SU-DHL-6 (cell line): ENCODE measurements at regions not wholly inside any gene's neighbourhood (a gene's known extent, or its start where the extent isn't known, plus 50 kb on each side); places are given as distances from the start of the nearest gene placed in this dataset.
"Not testable (repeated sequence)": the region's sequence is repeated elsewhere in the genome, so short reads cannot be mapped to it uniquely, and the experiment has no call there.

Experiments used
- H2AFZ ChIP-seq: fragments of 200-600 bp; sonication (generic); 2 replicates; pipeline ENCODE4 v1.6.1; 2014; ENCODE audit warnings: low read depth, mild to moderate bottlenecking, moderate library complexity, mixed read lengths, antibody characterized with exemption, low read length; ENCODE audit not compliant: severe bottlenecking
- H3F3A ChIP-seq: fragments of 200-600 bp; shearing (Covaris generic); 2 replicates; pipeline ENCODE4 v1.6.0; 2016; ENCODE audit warnings: antibody characterized with exemption, mild to moderate bottlenecking; ENCODE audit not compliant: insufficient read depth
- H3K27ac ChIP-seq: fragments of 200-600 bp; sonication (generic); 2 replicates; pipeline ENCODE4 v1.5.1; 2016; ENCODE audit warnings: low read depth, mild to moderate bottlenecking, low read length, moderate library complexity, mixed read lengths
- H3K27me3 ChIP-seq: fragments of 200-600 bp; sonication (generic), shearing (Covaris generic); 2 replicates; pipeline ENCODE4 v1.6.0; 2014; ENCODE audit warnings: mild to moderate bottlenecking, low read length
- H3K36me3 ChIP-seq: fragments of 200-600 bp; sonication (generic); 2 replicates; pipeline ENCODE4 v1.6.1; 2014; ENCODE audit warnings: mild to moderate bottlenecking, low read length, mixed read lengths
- H3K4me2 ChIP-seq: fragments of 300-600, 200-600 bp; shearing (Covaris generic), sonication (generic); 2 replicates; pipeline ENCODE4 v1.6.0; 2014; ENCODE audit warnings: low read length, low read depth, mild to moderate bottlenecking; ENCODE audit not compliant: poor library complexity, severe bottlenecking
- H3K4me3 ChIP-seq: fragments of 200-600 bp; sonication (generic); 2 replicates; pipeline ENCODE4 v1.5.1; 2014; ENCODE audit warnings: antibody characterized with exemption, low read length, mild to moderate bottlenecking, mixed read lengths; ENCODE audit not compliant: insufficient read depth, poor library complexity, severe bottlenecking
- H3K79me2 ChIP-seq: fragments of 200-600 bp; sonication (generic); 2 replicates; pipeline ENCODE4 v1.6.1; 2014; ENCODE audit warnings: mild to moderate bottlenecking, low read length, moderate library complexity; ENCODE audit not compliant: insufficient read depth
- H3K9ac ChIP-seq: fragments of 200-600 bp; sonication (generic); 2 replicates; pipeline ENCODE4 v1.7.0; 2014; ENCODE audit warnings: mild to moderate bottlenecking, low read length
- H3K9me2 ChIP-seq: fragments of 200-600 bp; sonication (generic); replicated peaks from 2 replicates; pipeline ENCODE4 v1.6.1; 2014; ENCODE audit warnings: low read length; ENCODE audit not compliant: insufficient read depth
- H3K9me3 ChIP-seq: fragments of 200-600 bp; sonication (generic); 2 replicates; pipeline ENCODE4 v1.6.1; 2014; ENCODE audit warnings: low read length, mixed read lengths; ENCODE audit not compliant: insufficient read depth
- H4K20me1 ChIP-seq: fragments of 200-600 bp; sonication (generic); 2 replicates; pipeline ENCODE4 v1.6.1; 2014; ENCODE audit warnings: low read depth, mild to moderate bottlenecking, antibody characterized with exemption, low read length, moderate library complexity, mixed read lengths
- CTCF ChIP-seq: fragments of 200-600 bp; sonication (generic); IDR thresholded peaks from one replicate; pipeline ENCODE4 v1.5.1; 2017; ENCODE audit warnings: antibody characterized with exemption, mild to moderate bottlenecking, low read length, moderate library complexity; ENCODE audit not compliant: insufficient read depth, poor library complexity, severe bottlenecking
- EZH2phosphoT487 ChIP-seq: fragments of 200-600 bp; sonication (generic), shearing (Covaris generic); conservative IDR thresholded peaks from 2 replicates; pipeline ENCODE4 v1.6.1; 2018; ENCODE audit warnings: mild to moderate bottlenecking, antibody characterized with exemption, low read length, moderate library complexity, mixed read lengths

DNA sequence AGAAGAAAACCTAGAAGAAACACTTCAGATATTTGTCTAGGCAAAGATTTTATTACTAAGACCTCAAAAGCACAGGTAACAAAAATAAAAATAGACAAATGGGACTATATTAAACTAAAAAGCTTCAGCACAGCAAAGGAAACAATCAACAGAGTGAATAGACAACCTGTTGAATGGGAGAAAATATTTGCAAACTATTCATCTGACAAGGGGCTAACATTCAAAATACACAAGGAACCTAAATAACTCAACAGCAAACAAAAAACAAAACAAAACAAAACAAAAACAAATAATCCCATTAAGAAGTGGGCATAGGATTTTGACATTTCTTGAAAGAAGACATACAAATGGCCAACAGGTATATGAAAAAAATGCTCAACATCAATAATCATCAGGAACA is 192.7 kb upstream of the ZCCHC13 start:
- no peak overlapping the region for H3K4me2 ChIP-seq
- H3K9ac ChIP-seq = no peak overlapping the region
- no peak for TF ChIP-seq EZH2phosphoT487
- no peak for TF ChIP-seq CTCF
- H3K79me2 ChIP-seq = no peaks in the 10 kb centered on the region
- no peaks in the 10 kb centered on the region for H4K20me1 ChIP-seq
- no peaks in the 10 kb centered on the region for H3K36me3 ChIP-seq
- no peaks in the 10 kb centered on the region for H3K9me3 ChIP-seq
- H3K27ac ChIP-seq = no peak overlapping the region
- H3K27me3 ChIP-seq = no peaks in the 10 kb centered on the region
- H3F3A ChIP-seq = no peaks in the 10 kb centered on the region
- no peak overlapping the region for H3K4me3 ChIP-seq
- H3K9me2 ChIP-seq = no peaks in the 10 kb centered on the region
- H2AFZ ChIP-seq = no peak overlapping the region

GRCh38 chrX:74107666-74108065 is 196.3 kb upstream of the ZCCHC13 start:
- Histone ChIP-seq H3K79me2 (no peaks in the 10 kb centered on the region), H2AFZ (no peak overlapping the region), H3K4me3 (no peak overlapping the region), H4K20me1 (no peaks in the 10 kb centered on the region), H3K27ac (no peak overlapping the region), H3K9ac (no peak overlapping the region), H3K36me3 (no peaks in the 10 kb centered on the region), H3K9me3 (no peaks in the 10 kb centered on the region), H3K9me2 (no peaks in the 10 kb centered on the region), H3K4me2 (no peak overlapping the region), H3K27me3 (no peaks in the 10 kb centered on the region), H3F3A (no peaks in the 10 kb centered on the region)
- TF ChIP-seq EZH2phosphoT487 (no peak), CTCF (no peak)

DNA sequence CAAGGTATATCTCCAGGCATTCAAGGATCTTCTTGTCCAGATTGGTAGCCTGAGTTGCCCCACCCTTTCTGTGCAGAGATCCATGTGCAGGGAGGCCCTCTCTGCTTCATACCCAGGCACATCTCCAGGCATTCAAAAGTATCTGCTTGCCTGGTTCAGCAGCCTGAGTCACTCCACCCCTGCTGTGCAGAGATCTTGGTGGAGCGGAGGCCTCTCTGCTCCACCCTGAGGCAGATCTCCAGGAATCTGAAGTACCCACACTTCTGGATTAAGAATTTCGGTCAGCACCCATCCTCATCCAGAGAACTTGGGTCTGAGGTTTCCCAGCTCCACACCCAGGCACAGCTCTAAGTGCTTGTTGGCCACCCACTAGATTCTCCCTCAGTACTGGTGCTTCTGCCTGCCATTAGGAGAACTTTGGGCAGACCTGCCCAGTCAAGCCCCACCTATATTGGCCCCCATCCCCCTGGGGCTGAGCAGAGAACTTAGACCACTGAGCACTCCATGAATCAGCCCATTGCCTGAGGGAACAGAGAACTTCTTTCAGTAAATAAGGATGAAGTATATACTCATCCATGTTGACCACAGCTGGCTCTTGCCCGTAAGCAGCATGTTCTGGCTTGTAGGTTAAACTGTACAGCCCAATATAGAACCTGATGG is 199.5 kb upstream of the ZCCHC13 start:
- Histone ChIP-seq H3K79me2 (no peaks in the 10 kb centered on the region), H3K4me2 (no peak overlapping the region), H3K9ac (no peak overlapping the region), H3K9me3 (no peaks in the 10 kb centered on the region), H3K27me3 (no peaks in the 10 kb centered on the region), H3K36me3 (no peaks in the 10 kb centered on the region), H3F3A (no peaks in the 10 kb centered on the region), H4K20me1 (no peaks in the 10 kb centered on the region), H3K4me3 (no peak overlapping the region), H3K27ac (no peak overlapping the region), H3K9me2 (no peaks in the 10 kb centered on the region), H2AFZ (no peak overlapping the region)
- TF ChIP-seq CTCF (no peak), EZH2phosphoT487 (no peak)

GRCh38 chrX:74098407-74098806 is 205.6 kb upstream of the ZCCHC13 start:
- not testable (repeated sequence) for H3K9me3 ChIP-seq, H3K27me3 ChIP-seq, H4K20me1 ChIP-seq, H2AFZ ChIP-seq, H3F3A ChIP-seq, H3K36me3 ChIP-seq, H3K9me2 ChIP-seq, H3K27ac ChIP-seq, H3K4me3 ChIP-seq, H3K9ac ChIP-seq, H3K79me2 ChIP-seq, H3K4me2 ChIP-seq
